ENCODE measurements at regions not wholly inside any gene's neighbourhood (a gene's known extent, or its start where the extent isn't known, plus 50 kb on each side); places are given as distances from the start of the nearest gene placed in this dataset.

DNA sequence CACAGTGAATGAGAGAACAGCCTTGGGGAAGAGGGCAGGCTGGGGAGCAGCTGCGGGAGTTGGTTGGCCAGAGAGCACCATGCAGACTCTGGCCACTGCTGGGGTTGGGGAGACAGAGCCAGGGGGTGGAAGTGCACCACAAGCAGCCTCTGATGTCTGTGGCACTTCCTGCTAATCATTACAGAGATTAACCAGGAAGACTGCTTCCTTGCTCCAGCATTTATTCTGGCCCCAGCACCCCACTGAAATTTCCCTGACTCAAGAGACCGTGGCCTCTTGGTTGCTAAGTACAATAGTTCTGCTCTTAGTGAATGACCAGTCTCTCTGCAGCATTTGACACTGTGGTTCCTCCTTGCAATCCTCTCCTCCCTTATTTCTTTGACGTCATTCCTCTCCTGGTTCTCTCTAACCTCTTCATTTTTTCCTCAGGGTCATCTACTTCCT lies 266.2 kb upstream of the ROPN1 start:
- TF ChIP-seq, protein P1, sequence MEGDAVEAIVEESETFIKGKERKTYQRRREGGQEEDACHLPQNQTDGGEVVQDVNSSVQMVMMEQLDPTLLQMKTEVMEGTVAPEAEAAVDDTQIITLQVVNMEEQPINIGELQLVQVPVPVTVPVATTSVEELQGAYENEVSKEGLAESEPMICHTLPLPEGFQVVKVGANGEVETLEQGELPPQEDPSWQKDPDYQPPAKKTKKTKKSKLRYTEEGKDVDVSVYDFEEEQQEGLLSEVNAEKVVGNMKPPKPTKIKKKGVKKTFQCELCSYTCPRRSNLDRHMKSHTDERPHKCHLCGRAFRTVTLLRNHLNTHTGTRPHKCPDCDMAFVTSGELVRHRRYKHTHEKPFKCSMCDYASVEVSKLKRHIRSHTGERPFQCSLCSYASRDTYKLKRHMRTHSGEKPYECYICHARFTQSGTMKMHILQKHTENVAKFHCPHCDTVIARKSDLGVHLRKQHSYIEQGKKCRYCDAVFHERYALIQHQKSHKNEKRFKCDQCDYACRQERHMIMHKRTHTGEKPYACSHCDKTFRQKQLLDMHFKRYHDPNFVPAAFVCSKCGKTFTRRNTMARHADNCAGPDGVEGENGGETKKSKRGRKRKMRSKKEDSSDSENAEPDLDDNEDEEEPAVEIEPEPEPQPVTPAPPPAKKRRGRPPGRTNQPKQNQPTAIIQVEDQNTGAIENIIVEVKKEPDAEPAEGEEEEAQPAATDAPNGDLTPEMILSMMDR (conservative IDR thresholded peaks at IDR 0.05 in 1 of 2, IDR thresholded peaks at IDR 0.05 in 1 of 2; ENCODE audit: low read depth in 1 of 2, low read length in 2 of 2), result no peak
- no peak for TF ChIP-seq EZH2 (IDR thresholded peaks at IDR 0.05; ENCODE audit: low read length, missing control alignments)

All from fibroblast of lung (primary cell).